ENCODE measurements at regions not wholly inside any gene's neighbourhood (a gene's known extent, or its start where the extent isn't known, plus 50 kb on each side); places are given as distances from the start of the nearest gene placed in this dataset.

DNA sequence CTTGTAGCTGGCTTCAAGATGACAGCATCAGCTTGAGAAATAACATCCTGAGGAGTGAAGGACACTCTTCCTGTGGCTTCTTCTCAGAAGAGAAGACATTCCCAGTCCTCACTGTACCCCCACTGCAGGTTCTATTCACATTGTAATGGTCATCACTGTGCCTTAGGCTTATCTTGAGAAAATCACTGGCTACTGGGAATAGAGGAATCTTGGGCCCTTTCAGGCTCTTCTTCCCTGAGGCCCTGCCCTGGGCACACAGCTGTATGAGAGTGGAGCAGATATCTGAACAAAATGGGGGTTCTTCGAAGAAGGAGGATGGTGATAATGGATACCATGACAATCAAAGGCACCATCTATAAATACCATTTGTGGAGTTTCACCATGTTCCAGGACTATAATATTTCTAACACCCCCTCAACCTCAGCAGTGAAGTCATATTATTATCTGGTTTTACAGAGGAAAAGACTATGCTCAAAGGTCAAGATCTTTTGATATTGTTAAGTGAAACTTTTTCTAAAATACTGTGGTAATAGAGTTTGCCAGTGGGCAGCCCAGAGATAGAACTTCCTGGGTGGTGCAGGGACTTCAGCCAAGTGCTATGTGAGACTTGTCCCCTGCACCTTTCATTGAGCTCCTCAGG is 143.1 kb upstream of the KCNE2 start:
- TF ChIP-seq, protein P1, sequence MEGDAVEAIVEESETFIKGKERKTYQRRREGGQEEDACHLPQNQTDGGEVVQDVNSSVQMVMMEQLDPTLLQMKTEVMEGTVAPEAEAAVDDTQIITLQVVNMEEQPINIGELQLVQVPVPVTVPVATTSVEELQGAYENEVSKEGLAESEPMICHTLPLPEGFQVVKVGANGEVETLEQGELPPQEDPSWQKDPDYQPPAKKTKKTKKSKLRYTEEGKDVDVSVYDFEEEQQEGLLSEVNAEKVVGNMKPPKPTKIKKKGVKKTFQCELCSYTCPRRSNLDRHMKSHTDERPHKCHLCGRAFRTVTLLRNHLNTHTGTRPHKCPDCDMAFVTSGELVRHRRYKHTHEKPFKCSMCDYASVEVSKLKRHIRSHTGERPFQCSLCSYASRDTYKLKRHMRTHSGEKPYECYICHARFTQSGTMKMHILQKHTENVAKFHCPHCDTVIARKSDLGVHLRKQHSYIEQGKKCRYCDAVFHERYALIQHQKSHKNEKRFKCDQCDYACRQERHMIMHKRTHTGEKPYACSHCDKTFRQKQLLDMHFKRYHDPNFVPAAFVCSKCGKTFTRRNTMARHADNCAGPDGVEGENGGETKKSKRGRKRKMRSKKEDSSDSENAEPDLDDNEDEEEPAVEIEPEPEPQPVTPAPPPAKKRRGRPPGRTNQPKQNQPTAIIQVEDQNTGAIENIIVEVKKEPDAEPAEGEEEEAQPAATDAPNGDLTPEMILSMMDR (conservative IDR thresholded peaks at IDR 0.05; ENCODE audit: low read depth in 2 of 2), result no peak
- TF ChIP-seq POLR2AphosphoS5 (IDR thresholded peaks at IDR 0.05; ENCODE audit: low read depth) (no peak), JUNB (IDR thresholded peaks at IDR 0.05; ENCODE audit: unreplicated experiment) (no peak)
- TF ChIP-seq, protein P2, sequence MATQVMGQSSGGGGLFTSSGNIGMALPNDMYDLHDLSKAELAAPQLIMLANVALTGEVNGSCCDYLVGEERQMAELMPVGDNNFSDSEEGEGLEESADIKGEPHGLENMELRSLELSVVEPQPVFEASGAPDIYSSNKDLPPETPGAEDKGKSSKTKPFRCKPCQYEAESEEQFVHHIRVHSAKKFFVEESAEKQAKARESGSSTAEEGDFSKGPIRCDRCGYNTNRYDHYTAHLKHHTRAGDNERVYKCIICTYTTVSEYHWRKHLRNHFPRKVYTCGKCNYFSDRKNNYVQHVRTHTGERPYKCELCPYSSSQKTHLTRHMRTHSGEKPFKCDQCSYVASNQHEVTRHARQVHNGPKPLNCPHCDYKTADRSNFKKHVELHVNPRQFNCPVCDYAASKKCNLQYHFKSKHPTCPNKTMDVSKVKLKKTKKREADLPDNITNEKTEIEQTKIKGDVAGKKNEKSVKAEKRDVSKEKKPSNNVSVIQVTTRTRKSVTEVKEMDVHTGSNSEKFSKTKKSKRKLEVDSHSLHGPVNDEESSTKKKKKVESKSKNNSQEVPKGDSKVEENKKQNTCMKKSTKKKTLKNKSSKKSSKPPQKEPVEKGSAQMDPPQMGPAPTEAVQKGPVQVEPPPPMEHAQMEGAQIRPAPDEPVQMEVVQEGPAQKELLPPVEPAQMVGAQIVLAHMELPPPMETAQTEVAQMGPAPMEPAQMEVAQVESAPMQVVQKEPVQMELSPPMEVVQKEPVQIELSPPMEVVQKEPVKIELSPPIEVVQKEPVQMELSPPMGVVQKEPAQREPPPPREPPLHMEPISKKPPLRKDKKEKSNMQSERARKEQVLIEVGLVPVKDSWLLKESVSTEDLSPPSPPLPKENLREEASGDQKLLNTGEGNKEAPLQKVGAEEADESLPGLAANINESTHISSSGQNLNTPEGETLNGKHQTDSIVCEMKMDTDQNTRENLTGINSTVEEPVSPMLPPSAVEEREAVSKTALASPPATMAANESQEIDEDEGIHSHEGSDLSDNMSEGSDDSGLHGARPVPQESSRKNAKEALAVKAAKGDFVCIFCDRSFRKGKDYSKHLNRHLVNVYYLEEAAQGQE (IDR thresholded peaks at IDR 0.05; ENCODE audit: unreplicated experiment), result no peak

Data from GM23338 (cell line).